Stimulated activated CD4-positive, alpha-beta T cell treated with anti-CD3 and anti-CD28 coated beads, Interleukin-1b, Interleukin-23, amount 100 ng/mL, for 48 hours (primary cell): ENCODE measurements at regions not wholly inside any gene's neighbourhood (a gene's known extent, or its start where the extent isn't known, plus 50 kb on each side); places are given as distances from the start of the nearest gene placed in this dataset.
"Not testable (repeated sequence)": the region's sequence is repeated elsewhere in the genome, so short reads cannot be mapped to it uniquely, and the experiment has no call there.

Experiments
- DNase-seq: peaks from one replicate; pipeline ENCODE4 v3.0.0-alpha.2; 2020

DNA sequence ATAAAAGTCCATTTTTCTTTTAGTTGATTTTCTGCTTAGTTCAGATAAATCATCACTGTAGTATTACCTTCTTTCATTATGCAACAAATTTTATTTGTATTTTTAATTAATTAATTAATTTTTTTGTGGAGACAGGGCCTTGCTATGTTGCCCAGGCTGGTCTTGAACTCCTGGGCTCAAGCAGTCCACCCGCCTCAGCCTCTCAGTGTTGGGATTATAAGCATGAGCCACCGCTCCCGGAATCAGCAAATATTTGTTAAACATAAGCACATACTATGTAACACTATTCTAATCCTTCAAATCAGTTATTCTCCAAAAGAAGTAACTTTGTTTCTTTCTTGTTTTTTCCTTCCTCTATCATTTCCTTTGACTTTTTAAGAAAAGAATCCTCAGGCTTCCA is 584.8 kb upstream of the ANKRD30A start:
- no peak for DNase-seq

DNA sequence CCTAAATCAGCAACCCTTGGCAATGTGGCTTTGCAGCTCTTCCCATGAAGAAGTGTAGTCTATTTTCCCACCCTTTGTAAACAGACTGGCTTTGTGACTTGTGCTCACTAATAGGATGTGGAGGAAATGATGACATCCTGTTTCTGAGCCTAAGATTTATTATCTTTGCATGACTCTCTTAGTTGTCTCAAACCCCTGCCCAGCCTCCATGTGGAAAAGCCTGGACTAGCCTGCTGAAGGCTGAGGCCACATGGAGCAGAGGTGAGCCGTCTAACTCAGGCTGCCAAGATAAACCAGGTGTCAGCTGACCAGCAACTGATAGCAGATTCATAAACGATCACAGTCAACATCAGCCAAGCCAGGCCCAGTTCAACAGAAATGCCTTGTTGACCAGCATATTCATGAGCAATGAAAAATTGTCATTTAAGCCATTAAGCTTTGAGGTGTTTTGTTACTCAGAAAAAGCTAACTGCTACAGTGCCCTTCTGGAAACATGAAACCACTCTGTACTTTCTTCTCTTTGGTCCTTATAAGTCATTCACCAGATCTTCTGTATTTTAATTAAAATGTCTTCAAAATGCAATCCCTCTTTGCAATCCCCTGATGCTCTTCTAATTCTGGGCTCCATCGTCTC is 586.3 kb upstream of the ANKRD30A start:
- no peak for DNase-seq

DNA sequence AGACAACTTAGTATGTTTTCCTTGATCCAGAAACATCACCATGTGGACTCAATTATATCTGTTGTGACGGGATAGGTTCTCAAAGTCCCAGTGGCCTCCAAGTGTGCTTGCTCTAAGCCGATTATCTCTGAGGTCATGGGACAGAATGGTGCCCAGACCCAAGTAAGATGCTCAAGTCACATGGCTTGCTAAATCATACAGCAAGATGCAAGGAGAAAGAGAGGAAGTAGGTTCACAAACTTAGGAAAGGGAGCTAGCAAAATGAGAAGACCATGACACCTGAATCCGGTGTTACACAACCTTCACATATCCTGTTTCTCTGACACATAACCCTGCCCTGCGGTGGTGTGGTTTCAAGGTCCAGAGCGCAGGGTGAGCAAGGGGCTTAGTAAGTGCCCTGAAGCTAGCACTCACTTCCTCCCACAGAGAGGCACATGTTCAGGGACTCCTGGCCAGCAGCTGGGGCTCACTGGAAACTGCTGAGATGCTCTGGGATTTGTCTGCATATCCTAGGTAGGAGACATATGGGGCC is 590.9 kb upstream of the ANKRD30A start:
- DNase-seq: no peak

DNA sequence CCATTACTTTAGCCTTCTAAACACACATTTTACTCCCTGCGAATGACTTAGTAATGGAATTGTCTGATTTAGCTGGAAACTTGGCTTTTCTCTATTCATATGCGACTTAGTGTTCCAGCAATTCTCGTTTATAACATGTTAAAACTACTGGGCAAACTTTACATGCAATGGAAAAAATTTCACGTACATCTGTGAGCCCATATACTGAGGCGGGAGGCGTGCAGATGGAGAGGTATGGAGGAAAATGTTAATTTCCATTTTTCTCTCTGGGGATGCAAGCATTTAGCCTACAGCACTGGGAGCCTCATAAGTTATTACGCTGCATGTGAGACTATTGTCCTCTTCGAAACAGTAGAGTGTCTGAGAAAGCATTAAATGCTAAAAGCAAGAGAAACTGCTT is 591.5 kb upstream of the ANKRD30A start:
- DNase-seq: no peak

DNA sequence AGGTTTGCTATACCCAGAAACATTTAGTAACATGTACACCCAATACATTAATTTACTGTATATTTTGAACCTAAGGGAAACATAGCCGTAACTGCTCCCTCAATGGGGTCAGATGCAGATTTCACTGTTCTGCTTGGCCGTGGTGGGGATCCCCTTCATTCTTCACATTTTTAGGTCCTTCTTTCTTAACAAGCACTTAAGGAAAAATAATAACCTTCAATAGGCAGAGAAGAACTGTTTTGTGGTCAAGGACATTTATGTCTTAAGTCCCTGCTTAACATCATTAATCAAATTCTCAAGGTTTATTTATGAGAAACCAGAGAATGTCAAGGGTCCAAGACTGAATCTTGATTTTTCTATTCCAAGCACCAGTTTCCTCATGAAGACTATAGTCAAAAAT is 592.1 kb upstream of the ANKRD30A start:
- DNase-seq: no peak

DNA sequence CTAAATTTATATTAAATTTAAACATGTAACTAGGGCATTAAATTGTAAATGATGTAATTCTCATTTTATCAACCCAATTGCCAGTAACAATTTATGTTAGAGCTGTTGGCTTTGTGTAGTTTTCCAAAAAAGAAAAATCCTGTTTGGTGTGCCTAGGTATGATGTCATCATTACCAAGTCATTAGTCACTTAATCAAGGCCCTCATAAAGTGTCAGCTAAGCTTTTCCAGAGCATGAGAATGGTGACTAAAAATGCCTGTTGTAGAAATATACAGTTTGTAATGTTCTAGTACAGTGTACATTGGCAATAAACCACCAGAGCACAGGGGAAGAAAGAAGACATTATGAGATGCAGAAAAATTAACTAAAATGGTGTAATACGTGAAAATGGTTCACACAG is 593.8 kb upstream of the ANKRD30A start:
- no peak for DNase-seq

DNA sequence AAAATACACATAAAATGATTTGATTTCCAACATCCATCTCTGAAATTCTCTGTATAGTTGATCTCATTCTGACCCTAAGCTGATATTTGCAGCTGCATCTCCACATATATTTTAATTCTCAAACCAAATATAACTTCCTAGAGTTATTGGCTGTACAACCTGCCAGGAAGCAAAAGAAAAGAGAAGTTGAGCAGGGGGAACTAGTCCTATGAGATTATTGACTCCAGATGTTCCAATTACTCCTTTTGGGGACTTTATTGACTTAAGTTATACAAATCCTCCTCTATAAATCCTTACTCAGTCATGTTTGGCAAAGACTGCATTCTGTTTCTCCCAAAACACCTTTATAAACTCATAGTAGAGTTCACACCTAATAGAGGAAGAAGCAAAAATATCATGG is 599.4 kb upstream of the ANKRD30A start:
- DNase-seq: no peak

DNA sequence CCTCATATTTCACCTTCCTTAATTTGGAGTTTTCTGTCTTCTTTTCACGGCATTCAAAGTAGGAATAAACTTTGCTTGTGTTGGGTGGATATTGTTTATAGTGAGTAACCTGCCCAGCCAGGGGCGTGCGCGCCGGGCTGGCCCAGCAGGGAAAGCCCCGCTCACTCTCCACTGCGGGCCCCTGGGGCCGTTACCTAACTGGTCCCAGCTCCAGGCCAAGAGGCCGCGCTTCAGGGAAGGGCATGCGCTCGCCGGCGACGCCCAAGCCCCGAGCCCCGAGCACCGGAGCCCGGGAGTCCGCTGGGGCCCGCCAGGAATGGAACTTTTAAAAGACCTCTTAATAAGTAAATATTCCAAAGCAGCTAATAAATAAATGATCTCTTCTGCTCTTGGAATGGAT is 601.3 kb upstream of the ANKRD30A start:
- DNase-seq: not testable (repeated sequence)

DNA sequence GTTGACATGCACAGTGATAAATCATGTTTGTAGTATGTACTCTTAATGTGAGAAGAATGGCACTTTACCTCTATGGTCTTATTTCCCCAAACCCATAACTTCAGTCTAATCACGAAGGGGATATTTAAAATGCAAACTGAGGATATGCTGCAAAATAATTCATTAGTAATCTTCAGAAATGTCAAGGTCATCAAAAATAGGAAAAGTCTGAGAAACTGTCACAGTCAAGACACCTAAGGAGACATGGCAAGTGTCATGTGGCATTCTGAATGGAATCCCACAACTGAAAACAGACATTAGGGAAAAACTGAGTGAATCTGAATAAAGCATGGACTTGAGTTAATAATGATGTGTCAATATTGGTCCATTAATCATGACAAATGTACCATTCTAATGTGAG is 605.5 kb upstream of the ANKRD30A start:
- DNase-seq: no peak

DNA sequence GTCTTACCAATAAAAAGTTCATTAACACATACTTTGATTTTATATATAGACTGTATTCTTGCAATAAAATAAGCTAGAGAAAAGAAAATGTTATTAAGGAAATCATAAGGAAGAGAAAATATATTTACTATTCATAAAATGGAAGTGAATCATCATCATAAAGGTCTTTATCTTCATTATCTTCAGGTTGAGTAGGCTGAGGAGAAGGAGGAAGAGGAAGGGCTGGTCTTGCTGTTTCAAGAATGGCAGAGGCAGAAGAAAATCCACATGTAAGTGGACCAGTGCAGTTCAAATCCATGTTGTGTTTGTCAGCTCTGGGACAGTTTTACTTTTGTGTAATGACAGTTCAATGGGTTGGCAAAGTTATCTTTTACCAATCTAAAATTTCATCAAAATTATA is 609.1 kb upstream of the ANKRD30A start:
- no peak for DNase-seq

DNA sequence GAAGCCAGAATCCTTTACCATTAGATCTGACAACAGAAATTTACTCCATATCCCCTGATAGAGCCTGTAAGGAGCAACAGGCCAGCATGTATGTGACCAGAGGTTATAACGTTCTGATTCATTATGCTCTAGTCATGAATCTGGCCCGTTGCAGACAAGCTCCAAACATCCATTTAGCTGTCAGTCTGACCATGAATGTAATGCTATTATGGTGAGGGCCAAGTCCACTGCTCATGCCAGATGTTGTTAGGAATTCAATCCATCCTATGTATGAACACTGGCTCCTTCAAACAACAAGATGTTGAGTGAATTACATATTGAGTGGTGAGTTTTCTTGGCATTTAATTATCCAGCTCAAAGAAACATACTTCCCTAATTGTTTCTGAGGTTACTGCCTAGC is 610.1 kb upstream of the ANKRD30A start:
- DNase-seq: no peak

DNA sequence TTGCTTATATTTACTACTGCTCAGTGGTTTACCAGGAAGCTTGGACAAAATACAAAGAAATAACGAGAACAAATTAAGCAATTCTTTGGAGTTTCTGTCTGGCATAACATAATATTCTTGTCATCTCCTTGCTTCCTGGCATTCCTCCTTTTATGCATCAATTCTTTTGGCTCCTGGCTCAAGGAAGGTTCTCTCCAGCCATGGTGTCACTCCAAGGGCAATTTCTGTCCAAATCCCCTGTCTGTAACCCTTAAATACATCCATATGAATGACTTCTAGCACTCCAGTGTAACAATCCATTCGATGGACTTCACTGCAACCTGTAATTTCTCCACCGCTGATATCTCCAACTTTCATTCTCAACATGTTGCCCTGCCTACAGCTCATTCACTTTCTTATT is 617.7 kb upstream of the ANKRD30A start:
- DNase-seq: no peak

DNA sequence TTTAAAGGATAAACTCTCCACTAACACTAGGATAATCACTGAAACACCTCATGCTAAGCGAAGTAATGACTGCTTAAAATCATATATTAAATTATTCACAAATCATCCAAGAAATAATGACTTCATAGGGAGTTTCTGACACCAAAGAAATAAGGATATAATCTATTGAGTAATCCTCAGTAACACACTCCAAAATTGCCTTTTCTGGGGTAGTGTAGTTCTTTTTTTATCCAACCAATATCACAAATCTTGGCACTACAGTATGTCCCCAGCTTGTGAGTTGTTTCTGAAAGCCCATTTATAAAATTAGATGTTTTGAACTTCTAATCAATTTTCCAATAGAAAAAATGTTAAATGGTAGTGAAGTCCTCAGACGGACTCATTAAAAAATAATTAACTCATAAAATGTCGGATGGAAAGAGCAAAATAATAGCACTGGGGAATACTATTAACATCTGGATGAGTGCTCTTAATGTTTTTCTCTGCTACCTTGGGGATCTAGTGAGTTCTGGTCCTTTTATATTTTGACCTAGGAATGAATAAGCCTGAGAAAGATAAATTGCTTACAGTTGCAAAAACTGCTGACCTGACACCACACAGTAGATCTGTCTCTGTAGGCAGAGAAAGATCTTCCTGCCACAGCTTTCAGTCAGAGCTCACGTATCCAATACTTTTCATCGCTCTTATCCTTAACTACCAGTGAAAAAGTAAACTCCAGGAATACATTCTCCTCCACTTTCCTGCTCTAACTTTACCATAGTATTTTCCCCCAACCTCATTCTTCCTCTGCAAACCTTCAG is 618.5 kb upstream of the ANKRD30A start:
- DNase-seq: no peak

DNA sequence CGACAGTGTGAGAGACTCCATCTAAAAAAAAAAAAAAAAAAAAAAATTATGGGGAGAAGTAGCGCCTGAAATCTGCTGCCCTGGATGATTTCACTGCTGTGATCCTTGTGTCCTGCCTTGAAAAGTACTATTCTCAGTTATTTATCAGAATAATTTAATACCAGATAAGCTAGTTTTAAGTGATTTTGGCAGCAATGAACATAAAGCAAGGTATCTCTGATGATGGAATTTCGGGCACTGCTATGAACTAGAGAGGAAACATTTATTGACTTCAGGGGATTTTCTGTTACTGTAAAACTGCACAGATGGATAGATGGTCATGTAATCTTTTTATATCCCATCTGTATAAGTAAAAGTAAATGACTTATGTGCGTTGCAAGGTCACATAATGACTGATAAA is 619.1 kb upstream of the ANKRD30A start:
- DNase-seq: no peak

DNA sequence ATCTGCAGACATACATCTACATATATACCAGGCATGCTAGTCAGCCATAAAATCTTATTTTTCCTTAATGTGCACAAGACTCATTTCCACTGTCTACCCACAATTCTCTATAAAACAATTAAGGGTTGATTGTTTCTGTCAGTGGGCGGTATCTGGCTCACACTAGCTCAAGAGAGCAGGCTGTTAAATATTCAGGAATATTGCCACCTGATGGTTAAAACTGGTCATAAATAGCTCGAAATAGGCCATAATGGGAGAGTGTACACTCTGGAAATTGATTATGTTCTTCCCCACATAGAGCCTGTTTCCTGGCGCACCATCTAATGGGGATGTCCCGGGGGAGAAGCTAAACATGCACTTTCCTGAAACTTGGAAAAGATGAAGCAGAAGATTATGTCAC is 620.6 kb upstream of the ANKRD30A start:
- DNase-seq: no peak

DNA sequence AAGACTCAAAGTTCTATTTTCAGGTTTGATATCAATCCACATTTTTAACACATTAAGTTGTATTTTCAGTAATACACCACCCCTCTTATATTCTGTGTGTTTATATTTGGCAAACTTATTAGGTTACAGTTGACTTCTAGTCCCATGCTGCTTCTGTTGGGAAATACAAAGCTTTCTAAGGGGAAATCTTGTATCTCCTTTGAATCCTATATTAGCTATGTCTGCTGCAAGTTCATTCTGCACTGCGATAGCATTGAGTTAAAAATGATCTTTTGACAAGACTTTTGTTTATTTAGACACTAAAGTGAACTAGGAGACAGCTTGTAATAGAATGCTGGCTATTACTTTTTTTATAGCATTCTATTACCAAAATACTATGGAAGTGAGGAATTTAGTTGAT is 625.1 kb upstream of the ANKRD30A start:
- DNase-seq: no peak

DNA sequence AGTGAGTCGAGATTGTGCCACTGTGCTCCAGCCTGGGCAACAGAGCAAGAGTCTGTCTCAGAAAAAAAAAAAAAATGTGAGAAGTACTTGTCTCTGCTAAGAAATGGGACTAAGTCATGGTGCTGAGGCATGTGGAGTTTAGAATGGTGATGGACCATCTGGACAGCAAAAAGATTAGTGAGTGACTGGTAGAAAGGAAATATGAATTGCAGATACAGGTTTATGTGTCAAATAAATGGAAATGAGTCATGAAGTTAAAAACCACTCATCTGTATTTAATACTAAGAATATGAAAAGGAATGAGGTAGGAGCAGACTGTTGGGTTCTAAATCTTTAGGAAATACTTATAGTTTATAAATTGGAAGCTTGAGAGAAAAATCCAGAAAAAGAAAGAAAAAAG is 625.7 kb upstream of the ANKRD30A start:
- DNase-seq: no peak

DNA sequence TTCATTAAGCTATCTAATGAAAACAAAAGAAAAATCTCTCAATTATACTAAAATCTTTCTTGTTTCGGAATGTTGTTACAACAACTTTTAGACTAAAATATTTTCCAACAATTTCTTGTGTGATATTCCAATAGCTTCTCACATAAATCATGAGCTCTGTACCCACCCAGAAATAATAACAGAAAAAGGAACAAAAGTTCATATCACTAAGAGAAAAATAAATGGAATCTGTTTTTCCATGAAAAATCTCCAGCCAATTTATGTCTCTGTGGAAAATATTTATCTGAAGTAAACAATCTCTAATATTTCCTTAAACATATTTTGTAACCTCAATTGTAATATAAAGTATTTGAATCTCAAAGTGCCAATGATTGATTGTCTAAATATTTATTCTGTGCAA is 628.6 kb upstream of the ANKRD30A start:
- no peak for DNase-seq

DNA sequence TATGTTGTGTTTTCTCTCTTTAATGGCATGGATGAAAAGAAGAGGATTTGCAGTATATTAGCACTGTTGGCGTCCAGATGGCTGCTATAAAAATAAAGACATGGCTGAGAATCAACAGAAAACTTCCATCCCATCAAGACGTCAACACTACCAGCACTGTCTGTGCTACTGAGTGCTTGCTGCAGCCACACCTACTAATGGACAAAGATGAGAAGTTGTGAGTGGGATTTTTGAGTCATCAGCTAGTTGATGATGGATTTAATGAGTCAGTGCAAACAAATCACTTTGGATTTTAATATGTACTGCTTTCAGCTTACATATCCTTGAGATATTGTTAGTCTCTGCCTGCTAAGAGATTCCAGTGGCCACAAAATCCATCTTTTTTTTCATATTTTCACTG is 631.0 kb upstream of the ANKRD30A start:
- no peak for DNase-seq

DNA sequence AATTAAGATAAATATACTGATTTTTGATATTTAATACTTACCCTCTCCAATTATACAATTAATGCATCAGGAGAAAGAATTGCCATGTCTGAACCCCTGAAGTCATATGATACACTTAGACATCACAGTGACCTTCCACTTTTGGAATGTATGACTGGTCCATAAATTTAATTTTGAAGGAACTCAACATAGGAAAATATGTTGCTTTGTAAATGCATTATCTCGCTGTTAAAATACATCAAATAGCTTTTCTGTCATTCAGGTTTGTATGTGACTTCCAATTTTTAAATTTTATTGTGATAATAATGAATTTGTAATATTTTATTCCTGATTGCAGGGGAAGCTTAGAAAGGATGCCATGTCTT is 631.9 kb upstream of the ANKRD30A start:
- DNase-seq: no peak

DNA sequence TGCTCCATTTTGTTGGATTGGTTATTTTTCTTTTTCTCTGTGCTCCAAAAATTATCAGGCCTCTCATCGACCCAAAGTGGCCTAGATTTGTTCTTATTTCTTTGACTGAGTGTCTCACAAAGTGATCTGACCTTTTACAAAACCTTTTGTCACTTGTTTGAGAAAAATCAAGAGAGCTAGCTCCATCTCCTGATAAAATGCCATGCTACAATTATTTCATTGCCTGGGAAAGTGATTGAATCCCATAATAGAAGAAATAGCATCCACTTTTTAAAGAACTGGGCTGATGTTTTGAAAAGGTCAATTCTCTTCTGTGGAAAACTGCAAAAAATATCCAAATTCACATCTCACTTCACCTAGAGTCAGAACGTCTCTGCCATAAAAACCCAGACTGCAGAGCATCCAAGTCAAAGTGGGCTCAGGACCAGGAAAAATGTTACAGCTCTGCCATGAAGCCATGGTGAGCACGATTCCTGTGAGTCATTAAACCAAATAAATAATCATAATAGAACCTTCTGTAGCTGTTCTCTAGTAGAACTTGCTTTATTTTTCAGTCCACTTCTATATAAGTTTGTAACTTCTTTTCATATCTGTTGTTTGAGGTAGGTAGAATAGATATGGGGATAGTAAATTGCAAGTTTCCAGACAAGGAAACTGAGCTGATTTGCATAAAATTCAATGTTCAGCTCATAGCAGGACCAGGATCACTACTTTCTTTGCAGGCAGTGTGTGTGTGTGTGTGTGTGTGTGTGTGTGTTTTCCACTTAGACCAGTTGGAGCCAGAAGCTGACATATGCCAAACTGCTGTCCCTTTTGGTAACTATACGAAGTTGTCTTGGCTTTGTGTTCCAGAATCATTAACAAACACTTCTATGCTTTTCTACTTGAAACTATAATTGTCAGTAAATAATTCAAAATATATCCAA is 632.5 kb upstream of the ANKRD30A start:
- DNase-seq: no peak

DNA sequence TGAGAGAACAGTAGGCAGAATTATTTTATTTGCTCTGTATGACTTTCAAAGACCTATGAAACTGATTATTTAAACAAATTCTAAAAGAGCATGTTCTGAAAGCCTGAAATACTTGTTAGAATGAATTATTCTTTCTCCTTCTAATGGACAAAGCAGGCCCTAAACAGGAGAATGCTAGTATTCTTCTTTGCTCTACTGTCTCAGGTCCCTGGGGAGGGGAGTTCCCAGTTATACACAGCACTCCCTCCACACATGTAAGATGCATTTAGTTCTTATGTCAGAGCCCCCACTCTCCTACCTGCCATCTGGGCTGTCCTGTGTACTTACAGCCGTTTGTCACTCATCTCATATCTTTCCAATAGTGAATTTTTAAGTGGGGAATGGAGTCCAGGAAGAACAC is 633.5 kb upstream of the ANKRD30A start:
- DNase-seq: no peak

DNA sequence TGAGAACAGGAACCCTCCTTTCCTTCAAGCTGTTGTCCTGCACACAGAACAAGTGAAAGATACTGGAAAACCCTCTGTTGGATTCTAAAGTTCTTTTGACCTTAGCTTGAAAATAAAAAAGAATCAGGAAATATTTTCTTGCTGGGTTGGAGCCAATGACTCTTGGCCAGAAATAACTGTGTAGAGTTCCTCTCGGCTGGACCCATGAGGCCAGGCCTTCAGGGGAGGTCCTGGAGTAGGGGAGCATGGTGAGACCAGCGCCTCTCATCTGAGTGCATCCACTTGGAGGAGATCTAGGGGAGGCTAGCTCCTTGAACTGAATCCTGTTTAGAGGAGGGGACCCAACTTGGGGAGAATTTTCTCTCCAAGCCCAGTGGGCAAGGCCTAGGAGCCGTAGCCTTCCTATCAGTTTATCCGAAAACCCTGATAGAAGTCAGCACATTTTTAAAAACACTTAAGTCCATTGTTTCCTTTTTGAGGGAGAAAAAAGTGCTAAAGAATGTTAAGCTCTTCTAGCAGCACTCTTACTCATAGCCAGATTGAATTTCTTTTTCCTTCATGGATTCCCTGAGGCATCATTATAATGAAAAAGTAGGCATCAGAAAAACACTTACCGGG is 635.7 kb upstream of the ANKRD30A start:
- DNase-seq: no peak
